COLO668 (cell line): ENCODE measurements at regions not wholly inside any gene's neighbourhood (a gene's known extent, or its start where the extent isn't known, plus 50 kb on each side); places are given as distances from the start of the nearest gene placed in this dataset.
"Not testable (repeated sequence)": the region's sequence is repeated elsewhere in the genome, so short reads cannot be mapped to it uniquely, and the experiment has no call there.

Experiments used
- DNase-seq: peaks from one replicate; lab custom pipeline; 2025; ENCODE audit not compliant: unreplicated experiment; lab: John Stamatoyannopoulos, UW

GRCh38 chr12:65725376-65725775, 98.9 kb upstream of the HMGA2 start:
- no peak for DNase-seq

- DNase-seq: no peak
Measured at GRCh38 chr12:65728455-65728847, 95.8 kb upstream of the HMGA2 start.

- peak; percentile 13 for DNase-seq
Measured at GRCh38 chr12:65728848-65729793, 95.2 kb upstream of the HMGA2 start.

GRCh38 chr12:65731771-65732170, 92.5 kb upstream of the HMGA2 start:
- no peak for DNase-seq

- DNase-seq: not testable (repeated sequence)
Measured at GRCh38 chr12:65733643-65734042, 90.6 kb upstream of the HMGA2 start.

GRCh38 chr12:65734226-65734625, 90.1 kb upstream of the HMGA2 start:
- no peak for DNase-seq

GRCh38 chr12:65739606-65740005, 84.7 kb upstream of the HMGA2 start:
- no peak for DNase-seq

- no peak for DNase-seq
Measured at GRCh38 chr12:65740506-65740872, 83.8 kb upstream of the HMGA2 start.

GRCh38 chr12:65740873-65741600, 83.2 kb upstream of the HMGA2 start:
- peak; percentile 79 for DNase-seq

GRCh38 chr12:65741656-65742017, 82.6 kb upstream of the HMGA2 start:
- DNase-seq: peak; percentile 27

GRCh38 chr12:65742018-65743010, 82.0 kb upstream of the HMGA2 start:
- peak; percentile 41 for DNase-seq

- not testable (repeated sequence) for DNase-seq
Measured at GRCh38 chr12:65744236-65744840, 79.9 kb upstream of the HMGA2 start.

- no peak for DNase-seq
Measured at GRCh38 chr12:65747338-65747737, 76.9 kb upstream of the HMGA2 start.

GRCh38 chr12:65748332-65748731, 76.0 kb upstream of the HMGA2 start:
- no peak for DNase-seq

- no peak for DNase-seq
Measured at GRCh38 chr12:65754290-65754689, 70.0 kb upstream of the HMGA2 start.

- DNase-seq: no peak
Measured at GRCh38 chr12:65754744-65755595, 69.3 kb upstream of the HMGA2 start.

- DNase-seq: no peak
Measured at GRCh38 chr12:65755596-65755978, 68.7 kb upstream of the HMGA2 start.

GRCh38 chr12:65756267-65756666, 68.0 kb upstream of the HMGA2 start:
- no peak for DNase-seq

GRCh38 chr12:65756956-65757511, 67.2 kb upstream of the HMGA2 start:
- DNase-seq: no peak
